NOMO-1 treated with DMSO at 0.1 percent for 48 hours (cell line): ENCODE measurements at regions not wholly inside any gene's neighbourhood (a gene's known extent, or its start where the extent isn't known, plus 50 kb on each side); places are given as distances from the start of the nearest gene placed in this dataset.
"Not testable (repeated sequence)": the region's sequence is repeated elsewhere in the genome, so short reads cannot be mapped to it uniquely, and the experiment has no call there.

ENCODE experiments used
- DNase-seq: peaks from one replicate; lab custom pipeline; 2025; ENCODE audit not compliant: unreplicated experiment; lab: John Stamatoyannopoulos, UW

DNA sequence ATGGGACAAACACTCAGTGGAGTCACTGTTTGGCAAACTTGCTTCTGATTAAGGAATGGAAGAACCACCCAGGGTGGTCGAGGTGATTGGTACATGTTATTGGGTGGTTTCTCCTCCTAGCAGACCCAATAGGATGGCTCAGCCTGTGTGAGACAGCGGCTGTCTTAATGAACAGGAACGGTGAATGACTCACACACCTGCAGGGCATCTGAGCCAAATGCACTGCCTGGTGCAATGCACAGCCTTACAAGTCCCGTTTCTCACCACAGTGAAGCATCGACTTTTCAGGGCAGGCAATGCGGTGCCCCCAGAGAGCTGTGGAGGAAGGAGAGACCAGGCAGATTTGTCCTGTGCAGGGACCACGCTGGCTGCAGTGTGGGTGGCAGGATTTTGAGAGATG, 238.5 kb downstream of the FGF9 start:
- DNase-seq = no peak

GRCh38 chr13:21910546-21910945, 239.7 kb downstream of the FGF9 start:
- DNase-seq = no peak

DNA sequence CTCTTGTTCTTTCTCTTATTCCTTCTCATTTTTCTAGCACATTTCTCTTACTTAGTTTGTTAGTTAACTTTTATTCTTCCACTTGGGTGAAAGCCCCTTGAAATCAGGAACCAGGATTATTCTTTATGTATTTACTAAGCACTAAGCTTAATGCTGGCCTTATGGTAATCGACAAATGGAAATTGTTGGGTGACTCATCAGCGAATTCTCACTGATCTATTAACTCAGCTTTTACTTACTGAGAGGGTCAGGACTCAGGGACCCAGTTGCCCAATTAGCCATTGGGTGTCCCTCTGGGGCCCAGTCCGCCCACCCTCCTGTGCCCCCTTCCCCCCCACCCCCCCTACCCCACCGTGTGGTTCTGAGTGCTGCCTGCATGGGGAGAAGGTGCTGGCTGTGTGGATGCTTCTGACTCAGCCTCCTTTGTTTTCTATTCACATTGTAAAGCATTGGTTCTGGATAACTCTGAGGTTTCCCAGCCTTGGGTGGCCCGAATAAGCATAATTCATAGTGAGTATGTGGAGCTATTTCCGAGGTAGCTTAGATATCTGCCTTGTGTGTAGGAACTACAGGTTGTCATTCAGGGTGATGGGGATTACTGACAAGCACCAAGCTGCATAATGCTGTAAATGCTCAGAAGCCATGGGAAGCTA, 240.9 kb downstream of the FGF9 start:
- DNase-seq = no peak

- DNase-seq = no peak
Observed at GRCh38 chr13:21913010-21913409, 242.1 kb downstream of the FGF9 start.

DNA sequence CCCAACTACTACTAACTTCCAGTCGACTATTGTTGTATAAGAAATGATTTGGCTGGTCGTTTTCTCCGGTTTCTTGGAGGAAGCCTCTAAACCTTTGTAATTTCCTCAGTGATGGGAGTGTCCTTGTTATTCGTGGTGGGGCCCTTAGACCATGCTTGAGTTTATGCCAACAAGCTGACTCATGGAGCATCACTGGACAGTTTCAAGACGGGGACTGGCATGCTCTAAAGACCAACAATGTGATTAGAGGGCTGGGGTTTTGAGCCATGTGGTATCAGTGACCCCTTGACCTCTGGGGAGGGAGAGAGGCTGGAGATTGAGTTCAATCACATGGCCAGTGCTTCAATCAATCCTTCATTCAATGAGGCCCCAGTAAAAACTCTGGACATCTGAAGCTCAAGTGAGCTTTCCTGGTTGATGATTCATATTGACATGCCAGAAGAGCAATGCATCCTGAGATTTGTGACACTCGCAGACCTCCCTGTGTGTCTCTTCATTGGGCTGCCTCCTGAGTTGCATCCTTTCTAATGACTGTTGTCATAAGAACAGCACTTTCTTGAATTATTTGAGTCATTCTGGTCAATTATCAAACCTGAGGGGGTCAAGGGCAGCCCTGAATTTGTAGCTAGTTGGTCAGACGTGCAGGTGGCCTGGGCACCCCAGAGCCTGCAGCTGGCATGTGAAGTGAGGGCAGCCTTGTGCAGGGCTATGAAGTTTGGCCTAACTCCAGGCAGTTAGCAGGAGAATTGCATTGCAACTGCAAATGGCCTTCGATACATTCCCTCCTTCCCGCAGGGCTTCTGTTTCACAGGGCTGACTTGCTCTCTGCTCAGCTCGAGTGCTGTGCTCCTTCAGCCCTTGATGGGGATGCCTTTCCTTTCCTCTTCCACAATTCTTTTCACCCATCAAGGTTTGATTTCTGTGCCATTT, 246.5 kb downstream of the FGF9 start:
- DNase-seq = no peak

- DNase-seq = not testable (repeated sequence)
Observed at GRCh38 chr13:21920802-21921201, 249.9 kb downstream of the FGF9 start.

GRCh38 chr13:21924958-21925357, 254.1 kb downstream of the FGF9 start:
- no peak for DNase-seq

DNA sequence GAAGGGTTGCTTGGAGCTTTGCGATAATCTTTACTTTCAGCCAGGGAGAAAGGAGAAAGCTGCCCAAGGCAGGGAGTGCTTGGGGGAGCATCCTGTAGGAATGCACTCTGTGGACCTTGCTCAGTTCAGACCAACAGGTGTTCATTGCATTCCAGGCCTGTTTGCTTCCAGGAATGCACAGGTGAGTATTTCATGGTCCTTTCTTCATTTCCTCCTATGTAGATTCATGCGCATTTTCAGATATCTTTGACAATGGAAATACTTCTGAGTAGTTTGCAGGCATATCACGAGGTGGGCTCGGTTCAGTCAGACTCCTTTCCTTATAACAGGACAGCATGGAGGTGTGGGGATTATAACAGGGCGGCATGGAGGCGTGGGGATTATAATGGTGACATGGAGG, 254.8 kb downstream of the FGF9 start:
- no peak for DNase-seq

DNA sequence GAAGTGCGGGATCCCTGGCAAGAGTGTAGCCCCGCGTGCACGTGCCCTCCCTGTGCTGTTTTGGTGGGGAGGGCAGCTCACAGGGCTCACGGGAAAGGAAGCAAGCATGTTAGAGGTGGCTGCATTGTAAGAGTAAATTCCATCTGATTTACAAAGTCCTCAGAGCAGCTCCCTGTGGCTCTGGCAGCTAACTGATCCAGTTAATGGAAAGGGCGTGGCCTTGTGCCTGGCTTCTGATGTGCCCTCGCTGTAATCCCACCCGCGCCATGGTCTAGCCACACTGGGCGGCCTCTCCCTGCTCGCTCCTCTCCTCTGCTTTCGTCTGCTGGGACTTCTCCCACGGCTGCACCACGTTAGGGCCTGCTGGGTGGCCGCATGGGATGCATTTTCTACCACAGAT, 258.5 kb downstream of the FGF9 start:
- DNase-seq = no peak

DNA sequence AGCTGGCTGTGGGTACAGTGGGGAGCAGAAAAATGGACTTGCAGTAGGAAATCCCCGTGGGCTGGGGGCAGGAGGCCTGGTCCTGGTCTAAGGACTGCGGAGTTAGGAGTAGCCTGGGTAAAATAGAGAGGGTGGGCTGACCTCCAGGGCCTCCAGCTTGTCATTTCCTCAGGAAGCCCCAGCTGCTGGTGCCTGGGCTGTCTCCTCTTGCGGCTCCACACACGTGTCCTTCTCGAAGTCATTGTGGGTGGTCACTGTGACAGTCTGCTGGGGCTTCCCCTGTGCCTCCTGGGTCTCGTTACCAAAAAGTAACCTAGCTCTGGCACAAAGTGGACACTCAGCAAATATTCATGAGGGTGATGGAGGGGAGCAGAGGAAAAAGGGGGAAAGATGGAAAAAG, 259.7 kb downstream of the FGF9 start:
- no peak for DNase-seq

- DNase-seq = no peak
Observed at GRCh38 chr13:21932578-21932977, 261.7 kb downstream of the FGF9 start.

DNA sequence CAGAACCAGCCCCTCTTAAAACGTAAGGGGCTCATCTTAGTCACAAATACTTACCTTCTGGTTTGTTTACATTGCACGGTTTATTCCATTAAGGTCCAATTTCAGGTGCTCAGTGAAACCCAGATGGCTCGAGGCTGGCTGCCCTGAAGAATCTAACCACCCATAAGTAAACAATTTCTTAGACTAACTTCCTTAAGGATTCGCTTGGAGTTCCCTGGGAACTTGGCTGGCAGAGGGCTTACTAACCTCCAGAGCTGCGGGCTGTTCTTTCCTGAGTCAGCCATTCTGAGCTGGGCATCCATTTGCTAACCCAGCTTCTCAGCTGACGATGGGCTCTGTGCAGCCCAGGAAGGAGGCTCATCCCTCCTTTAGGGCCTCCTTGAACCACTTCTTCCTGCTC, 262.1 kb downstream of the FGF9 start:
- no peak for DNase-seq

DNA sequence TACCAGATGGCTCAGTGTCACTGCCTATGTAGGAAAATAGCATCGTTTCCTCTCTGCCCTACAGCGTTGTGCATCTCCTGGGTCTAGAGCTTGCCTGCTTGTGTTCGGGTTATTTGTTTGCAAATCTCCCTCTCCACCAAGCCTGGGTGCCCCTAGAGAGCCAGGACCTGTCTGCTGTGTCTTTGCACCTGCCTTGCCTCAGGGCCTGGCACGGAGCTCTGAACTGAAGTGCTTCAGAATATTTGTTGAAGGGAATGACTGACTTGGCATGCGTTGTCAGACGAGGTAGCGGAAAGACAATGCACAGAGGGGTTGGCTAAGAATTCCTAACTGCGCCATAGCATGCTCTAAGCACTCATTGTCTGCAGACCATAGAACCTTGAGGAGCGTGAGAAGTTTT, 263.4 kb downstream of the FGF9 start:
- no peak for DNase-seq

GRCh38 chr13:21936674-21937073, 265.8 kb downstream of the FGF9 start:
- no peak for DNase-seq

DNA sequence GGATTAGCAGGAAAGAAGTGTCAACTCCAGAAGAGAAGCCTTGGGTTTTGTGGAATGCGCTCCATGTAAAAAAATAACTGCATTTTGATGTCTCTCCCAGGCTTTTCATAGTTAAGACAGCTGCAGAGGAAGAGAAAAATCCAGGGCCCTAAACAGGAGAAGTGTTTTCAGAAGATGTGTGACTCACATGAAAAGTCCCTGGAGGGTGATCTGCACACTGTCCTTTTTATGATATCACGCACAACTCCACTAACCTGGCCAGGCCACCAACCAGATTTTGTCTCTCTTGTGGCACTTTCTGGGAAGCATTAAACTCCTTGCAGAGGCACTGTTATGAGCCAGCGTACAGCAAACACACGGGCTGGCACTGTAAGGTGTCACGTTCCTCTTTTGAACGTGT, 267.3 kb downstream of the FGF9 start:
- DNase-seq = no peak

GRCh38 chr13:21938636-21939035, 267.8 kb downstream of the FGF9 start:
- DNase-seq = no peak

- no peak for DNase-seq
Observed at GRCh38 chr13:21942061-21942460, 271.2 kb downstream of the FGF9 start.

DNA sequence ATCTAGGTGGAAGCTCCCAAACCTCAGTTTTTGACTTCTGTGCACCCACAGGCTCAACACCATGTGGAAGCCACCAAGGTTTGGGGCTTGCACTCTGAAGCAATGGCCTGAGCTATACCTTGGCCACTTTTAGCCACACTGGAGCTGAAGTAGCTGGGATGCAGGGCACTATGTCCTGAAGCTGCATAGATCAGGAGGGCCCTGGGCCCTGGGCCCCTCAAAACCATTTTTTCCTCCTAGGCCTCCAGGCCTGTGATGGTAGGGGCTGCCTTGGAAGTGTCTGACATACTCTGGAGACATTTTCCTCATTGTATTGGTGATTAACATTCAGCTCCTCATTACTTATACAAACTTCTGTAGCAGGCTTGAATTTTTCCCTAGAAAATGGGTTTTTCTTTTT, 273.7 kb downstream of the FGF9 start:
- no peak for DNase-seq

DNA sequence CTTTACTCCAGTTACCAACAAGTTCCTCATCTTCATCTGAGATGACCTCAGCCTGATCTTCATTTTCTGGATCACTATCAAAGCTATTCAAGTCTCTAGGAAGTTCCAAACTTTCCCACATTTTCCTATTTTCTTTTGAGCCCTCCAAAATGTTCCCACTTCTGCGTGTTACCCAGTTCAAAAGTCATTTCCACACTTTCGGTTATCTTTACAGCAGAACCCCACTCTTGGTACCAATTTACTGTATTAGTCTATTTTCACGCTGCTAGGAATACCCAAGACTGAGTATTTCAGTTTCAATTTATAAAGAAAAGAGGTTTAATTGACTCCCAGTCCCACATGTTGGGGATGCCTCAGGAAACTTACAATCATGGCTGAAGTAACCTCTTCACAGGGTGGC, 274.3 kb downstream of the FGF9 start:
- no peak for DNase-seq

DNA sequence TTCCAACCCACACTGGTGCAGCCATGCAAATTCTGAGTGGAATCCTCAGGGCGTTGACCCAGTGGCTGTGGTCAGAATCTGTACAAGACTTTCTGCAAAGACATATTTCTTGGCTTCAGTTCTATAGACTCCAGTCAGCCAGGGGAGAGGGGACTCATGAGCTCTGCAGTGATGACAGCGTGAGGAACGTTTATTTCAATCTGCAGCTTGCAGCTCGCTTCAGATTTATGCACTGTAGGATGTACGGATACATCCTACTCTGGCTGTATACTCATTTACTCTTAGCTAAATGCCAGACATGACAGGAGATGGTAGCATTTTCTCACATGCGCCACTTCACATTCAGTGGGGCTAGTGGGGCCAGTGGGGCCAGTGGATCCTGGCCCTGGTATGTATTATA, 276.1 kb downstream of the FGF9 start:
- DNase-seq = no peak

DNA sequence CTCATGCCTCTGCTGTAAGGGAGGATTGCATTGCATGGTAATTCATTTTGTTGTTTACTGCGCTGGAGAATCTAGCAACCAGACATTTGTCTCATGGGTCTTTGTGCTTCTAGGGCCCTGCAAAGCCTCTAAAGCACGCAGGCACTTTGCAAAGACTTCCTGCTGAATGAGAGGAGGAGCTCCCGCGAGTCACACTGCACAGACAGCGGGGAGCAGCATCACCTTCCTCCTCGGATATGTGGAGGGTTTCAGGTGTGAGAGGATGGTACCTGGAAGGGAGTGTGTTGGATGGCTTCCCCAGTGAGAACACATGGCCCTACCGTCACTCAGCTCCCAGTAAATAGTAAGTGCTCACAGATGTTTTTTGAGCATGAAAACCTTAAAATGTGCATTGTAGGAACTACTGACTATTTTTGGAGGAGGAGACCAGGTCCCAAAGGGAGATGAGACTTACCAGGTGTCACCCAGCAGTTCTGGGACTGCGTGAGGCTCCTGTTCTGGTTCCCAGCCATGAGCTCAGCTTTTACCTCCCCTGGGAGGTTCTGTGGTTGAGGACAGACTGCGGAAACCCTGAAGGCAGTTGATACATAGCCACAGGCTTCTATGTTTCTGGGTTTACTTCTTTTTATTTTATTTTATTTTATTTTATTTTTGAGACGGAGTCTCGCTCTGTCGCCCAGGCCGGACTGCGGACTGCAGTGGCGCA, 278.0 kb downstream of the FGF9 start:
- no peak for DNase-seq
